ENCODE measurements at regions not wholly inside any gene's neighbourhood (a gene's known extent, or its start where the extent isn't known, plus 50 kb on each side); places are given as distances from the start of the nearest gene placed in this dataset.

DNA sequence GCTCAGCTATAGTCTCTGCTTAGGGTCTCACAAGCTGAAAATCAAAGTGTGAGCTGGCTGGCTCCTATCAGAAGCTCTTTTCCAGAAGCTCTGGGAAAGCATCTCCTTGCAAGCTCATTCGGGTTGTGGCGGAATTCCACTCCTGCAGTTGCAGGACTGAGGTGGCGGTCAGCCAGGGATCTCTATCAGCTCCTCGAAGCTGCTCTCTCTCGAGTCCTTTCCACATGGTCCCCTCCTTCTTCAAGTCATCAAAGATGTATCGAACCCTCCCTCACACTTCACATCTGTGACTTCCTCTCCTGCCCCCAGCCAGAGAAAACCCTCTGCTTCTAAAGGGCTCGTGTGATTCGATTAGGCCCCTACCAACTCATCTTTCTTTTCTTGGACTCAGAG, 141.7 kb downstream of the ZFP36L2 start:
- no peak for TF ChIP-seq POLR2AphosphoS5 (IDR thresholded peaks at IDR 0.05; ENCODE audit: borderline replicate concordance, low read depth, low read length)
- TF ChIP-seq EZH2 (IDR thresholded peaks at IDR 0.05): no peak

Data from SK-N-MC (cell line).